ENCODE measurements at regions not wholly inside any gene's neighbourhood (a gene's known extent, or its start where the extent isn't known, plus 50 kb on each side); places are given as distances from the start of the nearest gene placed in this dataset.
"Not testable (repeated sequence)": the region's sequence is repeated elsewhere in the genome, so short reads cannot be mapped to it uniquely, and the experiment has no call there.

GRCh38 chr4:71081192-71081591 is 87.7 kb downstream of the DCK start:
- no peak for DNase-seq (ENCODE audit: low spot score)

DNA sequence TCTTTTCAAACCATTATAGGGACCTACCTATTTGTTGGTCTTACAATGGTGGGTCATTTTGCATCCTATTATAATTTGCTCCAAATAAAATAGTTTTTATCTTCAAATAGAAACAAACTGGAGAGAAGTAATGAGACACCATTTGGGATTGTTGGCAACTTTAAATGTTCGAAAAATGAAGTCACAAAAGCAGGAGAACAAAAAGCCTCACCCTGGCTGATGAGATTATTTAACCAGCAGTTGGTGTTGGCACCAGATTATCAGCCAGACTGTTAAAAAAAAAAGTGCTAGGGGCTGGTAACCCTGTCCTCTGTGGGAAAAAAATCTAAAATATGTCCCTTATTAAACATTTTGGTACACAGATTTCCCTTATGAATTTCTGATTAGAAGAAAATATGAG is 100.3 kb downstream of the DCK start:
- DNase-seq (ENCODE audit: low spot score), result no peak

- no peak for DNase-seq (ENCODE audit: low spot score)
These were observed 100.8 kb downstream of the DCK start for GRCh38 chr4:71094201-71094600.

DNA sequence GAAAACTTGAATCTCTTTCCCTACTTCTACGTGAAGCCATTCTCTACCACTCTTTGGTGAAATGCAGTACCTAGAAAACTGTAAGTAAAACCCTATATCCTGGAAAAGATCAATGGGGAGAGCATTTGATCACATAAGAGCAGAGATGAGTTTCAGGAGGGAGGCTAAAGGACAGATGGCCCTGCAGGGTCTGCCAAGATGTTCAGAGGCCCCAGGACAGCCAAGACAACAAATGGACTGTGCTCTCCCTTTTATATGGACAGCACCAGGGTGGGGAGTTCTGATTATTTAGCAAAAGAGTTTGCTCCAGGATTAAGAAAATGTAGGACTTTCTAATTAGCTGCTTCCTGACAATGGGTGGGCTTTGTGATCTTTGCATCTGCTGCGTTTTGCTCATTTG is 101.7 kb downstream of the DCK start:
- DNase-seq (ENCODE audit: low spot score), result no peak

GRCh38 chr4:71095545-71095944 is 102.1 kb downstream of the DCK start:
- DNase-seq (ENCODE audit: low spot score), result no peak

DNA sequence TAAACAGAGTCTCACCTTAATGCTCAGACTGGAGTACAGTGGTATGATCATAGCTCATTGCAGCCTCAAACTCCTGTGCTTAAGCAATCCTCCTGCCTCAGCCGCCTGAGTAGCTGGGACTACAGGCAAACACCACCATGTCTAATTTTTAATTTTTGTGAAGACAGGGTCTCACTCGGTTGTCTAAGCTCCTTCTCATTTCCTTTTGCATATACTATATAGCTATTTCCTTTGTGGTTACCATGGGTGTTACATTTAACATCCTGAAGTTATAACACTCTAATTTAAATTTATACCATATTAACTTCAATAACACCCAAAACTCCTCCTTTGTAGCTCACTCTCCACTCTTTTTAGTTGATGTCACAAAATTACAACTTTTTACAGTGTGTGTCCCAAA is 114.3 kb downstream of the DCK start:
- DNase-seq (ENCODE audit: low spot score), result no peak

DNA sequence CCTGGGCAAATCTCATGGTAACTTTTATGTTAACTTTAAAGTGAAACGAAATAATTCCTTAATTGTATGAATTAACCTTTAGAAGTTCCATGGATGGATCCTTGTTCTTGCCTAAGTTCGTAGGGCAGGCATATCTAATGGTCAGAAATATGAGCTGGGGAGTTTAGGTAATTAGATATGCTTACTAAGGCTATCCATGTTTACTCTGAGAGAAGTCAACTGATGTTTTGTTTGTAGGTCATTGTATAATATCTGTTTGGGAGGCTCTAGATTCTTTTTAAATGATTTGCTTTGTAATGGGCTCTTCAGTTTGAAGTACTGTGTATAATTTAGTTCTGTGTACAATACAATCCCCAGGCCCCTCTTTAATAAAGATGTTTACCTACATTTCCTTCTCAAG is 117.0 kb downstream of the DCK start:
- DNase-seq (ENCODE audit: low spot score), result no peak

DNA sequence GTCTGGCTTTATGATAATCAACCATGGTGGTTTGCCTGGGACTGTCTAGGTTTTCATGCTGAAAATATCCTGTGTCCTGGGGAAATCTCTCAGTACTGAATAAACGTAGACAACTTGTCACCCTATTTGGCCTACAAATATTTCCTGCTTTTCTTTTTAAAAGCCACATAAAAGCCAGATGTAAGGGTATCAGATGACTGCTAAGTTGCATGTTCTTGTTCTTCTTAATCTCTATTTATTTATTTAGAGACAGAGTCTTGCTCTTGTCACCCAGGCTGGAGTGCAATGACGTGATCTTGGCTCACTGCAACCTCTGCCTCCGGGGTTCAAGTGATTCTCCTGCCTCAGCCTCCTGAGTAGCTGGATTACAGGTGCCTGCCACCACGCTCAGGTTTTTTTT is 117.7 kb downstream of the DCK start:
- not testable (repeated sequence) for DNase-seq (ENCODE audit: low spot score)

DNA sequence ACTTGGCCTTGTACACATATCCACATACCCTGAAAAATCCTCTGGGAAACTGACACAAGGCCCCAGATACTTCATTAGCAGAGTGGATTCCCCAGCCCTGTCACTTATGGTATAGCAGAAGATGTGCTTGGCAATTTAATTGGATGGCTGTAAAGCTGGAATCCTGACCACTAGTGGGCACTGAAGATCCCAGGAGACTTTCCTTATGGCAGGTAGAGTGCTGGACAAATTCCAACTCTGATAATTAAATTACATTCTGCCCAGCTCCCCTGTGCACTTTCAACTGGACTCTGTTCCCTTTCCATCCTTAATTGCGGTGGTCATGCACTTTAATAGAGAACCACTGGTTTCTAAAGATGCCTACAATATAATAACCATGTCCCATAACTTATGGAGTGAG is 119.8 kb downstream of the DCK start:
- no peak for DNase-seq (ENCODE audit: low spot score)

- no peak for DNase-seq (ENCODE audit: low spot score)
These were observed 127.5 kb downstream of the DCK start for GRCh38 chr4:71120831-71121524.

DNA sequence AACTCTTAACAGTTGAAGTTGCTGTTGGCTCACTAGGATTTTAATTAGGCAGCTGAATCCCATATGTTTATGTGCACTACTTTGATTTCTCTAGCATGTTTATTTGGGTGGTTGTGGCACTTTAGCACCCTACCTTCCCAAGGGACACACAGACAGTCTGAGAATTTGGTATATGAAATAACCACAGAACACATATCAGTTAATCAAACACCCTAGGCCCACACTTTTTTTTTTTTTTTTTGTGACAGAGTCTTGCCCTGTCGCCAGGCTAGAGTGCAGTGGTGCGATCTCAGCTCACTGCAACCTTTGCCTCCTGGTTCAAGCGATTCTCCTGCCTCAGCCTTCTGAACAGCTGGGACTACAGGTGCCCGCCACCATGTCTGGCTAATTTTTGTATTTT is 130.5 kb downstream of the DCK start:
- DNase-seq (ENCODE audit: low spot score), result no peak

GRCh38 chr4:71125137-71125536 is 131.7 kb downstream of the DCK start:
- DNase-seq (ENCODE audit: low spot score), result no peak

- no peak for DNase-seq (ENCODE audit: low spot score)
These were observed 133.3 kb downstream of the DCK start for GRCh38 chr4:71126719-71127118.

GRCh38 chr4:71130827-71131603 is 137.6 kb downstream of the DCK start:
- DNase-seq (ENCODE audit: low spot score), result peak; percentile 47

DNA sequence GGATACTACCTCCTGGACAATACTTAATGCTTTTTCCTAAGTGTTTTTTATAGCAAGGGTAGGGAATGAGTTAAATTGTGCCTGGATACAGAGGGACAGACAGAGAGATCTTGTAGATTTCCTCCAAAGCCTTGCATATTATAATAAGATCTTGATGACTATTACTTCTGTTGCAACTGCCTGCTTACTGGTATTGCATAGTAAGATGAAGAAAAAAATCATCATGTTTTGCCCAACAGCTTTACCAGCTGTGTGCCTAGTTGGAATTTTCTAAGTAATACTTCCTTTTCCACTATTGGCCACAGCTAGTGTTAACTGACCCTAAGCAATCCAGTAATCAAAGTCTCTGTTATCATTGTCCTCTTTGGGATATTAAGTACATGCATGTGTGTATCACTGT is 139.0 kb downstream of the DCK start:
- no peak for DNase-seq (ENCODE audit: low spot score)

DNA sequence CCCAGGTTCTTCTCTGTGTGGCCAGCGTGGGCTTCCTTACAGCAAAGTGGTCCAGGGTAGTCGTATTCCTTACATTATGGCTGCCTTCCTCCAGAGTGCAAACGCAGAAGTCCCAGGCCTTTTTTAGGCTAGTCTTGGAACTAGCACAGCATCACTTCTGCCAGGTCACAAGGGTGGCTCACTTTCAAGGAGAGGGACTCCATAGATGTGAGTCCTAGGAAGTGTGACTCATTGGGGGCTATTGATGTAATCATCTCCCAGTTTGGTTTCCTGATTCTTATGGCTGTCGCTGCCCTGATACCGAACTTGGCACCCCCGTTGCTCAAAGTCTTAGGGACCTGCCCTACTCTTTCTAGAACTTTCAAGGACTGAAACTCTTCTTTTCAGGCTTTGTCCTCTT is 140.0 kb downstream of the DCK start:
- DNase-seq (ENCODE audit: low spot score), result no peak

DNA sequence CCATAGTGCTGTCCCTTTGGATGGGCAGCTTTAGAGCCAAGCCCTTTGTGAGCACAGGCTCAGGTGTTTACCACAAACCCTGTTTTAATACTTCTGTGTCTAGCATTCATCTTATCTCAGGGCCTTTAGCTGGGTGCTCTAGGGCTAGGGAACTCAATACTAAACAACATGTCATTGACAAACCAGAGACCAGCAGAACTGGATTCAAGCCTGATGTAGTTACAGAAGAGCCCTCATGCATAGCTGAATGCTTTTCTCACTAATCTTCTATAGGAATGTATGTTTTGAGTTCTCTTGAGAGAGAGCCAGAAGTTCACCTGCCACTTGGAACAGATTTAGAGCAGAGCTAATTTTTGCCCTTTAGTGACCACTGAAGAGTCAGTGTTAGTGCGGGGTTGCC is 142.6 kb downstream of the DCK start:
- DNase-seq (ENCODE audit: low spot score), result no peak

DNA sequence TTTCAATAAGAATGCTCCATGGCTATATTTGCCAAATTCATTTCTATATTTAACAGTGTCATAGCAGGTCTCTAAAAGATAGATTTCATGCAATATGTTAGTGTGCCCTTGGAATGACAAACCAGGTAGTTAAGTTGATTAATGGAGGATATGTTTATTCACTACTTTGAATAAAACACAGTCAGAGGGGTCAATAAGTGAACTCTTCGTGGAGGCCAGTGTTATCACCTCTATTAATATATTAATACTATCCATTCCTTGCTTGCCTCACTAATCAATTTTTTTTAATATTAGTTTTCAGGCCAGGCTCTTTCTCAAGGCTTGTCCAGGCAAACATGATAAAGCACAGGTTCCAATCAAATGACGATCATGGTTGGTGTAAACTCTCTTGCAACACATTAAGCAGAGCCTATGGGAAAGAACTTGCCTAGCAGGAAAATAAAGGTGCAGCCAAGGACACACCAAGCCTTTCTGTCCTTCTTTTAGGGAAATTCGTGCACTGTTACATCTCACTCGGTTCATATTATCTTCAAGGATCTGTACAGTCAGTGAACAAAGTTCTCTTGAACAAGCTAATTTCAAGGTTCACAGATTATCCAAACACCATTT is 144.7 kb downstream of the DCK start:
- no peak for DNase-seq (ENCODE audit: low spot score)

- DNase-seq (ENCODE audit: low spot score), result no peak
These were observed 147.1 kb downstream of the DCK start for GRCh38 chr4:71140563-71140962.

GRCh38 chr4:71141125-71141524 is 147.7 kb downstream of the DCK start:
- DNase-seq (ENCODE audit: low spot score), result no peak

DNA sequence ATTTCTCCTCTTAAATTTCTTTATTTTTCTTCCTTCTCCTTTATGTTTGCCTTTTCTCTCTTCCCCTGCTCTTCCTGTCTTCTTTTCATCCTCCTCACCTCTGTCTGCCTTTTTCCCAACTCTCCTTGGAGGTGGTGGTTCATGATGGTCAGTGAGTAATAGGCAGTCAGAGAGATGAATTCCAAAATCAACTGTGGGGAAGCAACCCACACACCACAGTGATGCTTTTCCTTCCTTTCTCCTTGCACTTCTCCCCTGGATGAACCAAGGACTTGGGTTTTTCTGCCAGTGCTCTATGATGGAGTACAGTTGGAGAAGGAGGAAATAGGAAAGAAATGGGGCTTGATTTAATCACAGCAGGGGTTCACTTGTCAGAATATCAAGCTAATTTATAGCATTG is 153.8 kb downstream of the DCK start:
- DNase-seq (ENCODE audit: low spot score), result no peak

- DNase-seq (ENCODE audit: low spot score), result no peak
These were observed 155.1 kb downstream of the DCK start for GRCh38 chr4:71148545-71148944.

DNA sequence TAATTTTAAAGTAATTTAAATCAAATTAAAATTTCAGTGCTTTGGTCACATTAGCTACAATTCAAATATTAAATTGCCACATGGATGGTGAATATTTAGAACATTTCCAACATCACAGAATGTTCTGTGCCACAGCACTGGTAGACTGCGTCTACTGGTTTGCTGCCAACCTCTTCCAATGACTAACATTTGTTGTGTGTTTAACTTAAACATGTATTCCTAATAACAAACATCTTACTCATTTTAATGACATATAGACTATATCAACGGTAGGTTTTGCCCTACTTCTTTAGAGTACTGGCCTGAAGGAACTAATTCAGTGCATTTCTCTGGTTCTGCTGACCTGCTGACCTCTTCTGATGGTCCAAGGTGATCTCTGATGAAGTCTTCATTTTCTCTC is 157.6 kb downstream of the DCK start:
- DNase-seq (ENCODE audit: low spot score), result no peak

DNA sequence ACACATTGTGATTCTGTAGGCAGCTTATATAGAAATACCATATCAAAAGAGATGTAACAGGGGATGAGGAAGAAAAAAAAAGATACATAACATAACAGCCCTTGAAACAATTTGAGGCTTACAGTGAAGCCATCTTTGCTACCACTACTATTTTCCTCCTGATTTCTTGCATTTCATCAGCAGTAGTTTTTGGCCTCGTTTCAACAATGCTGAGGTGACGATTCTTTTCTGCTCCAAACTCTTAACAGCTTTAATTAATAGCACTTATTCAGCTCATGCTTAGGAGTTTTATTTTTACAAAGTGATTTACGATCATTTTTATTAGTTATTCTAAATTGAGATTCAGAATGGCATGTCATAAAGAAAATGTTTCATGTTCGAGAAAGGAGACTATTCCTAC is 163.2 kb downstream of the DCK start:
- no peak for DNase-seq (ENCODE audit: low spot score)
